HPDE6-E6E7 (cell line): ENCODE measurements at regions not wholly inside any gene's neighbourhood (a gene's known extent, or its start where the extent isn't known, plus 50 kb on each side); places are given as distances from the start of the nearest gene placed in this dataset.
"Not testable (repeated sequence)": the region's sequence is repeated elsewhere in the genome, so short reads cannot be mapped to it uniquely, and the experiment has no call there.

Experiments
- DNase-seq: peaks from one replicate; pipeline ENCODE4 v3.0.0; 2011; ENCODE audit warnings: missing footprints; ENCODE audit errors: extremely low spot score

DNA sequence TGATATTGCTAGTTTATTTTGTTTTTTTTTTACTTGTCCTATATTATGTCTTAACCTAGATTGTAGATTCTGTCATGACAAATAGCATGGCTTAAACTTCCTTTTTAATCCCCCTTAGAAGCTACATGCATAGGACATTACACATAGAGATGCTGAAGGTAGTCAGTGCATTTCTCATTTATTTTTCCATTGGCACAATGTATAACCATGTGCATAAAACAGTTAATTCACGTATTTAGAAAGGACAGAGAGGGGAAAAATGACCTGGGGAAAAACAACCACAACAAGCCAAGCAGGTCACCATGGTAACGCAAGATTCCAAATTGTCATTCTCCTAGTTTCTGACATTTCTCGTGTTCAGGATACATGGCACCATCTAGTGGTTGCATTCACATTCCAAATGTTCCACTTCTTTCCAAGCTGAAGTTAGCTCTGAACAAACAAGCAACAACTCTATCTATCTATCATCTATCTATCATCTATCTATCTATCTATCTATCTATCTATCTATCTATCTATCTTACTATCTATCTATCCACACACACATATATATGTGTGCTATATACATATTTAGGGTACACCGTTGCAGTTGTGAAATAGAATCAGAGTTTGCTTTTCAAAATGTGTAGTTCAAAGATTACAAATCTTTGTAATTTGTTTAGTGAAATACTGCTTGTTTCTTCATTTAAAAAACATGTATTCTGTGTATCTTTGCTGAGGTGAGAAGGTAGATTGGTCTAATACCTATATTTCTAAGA is 487.2 kb upstream of the ST8SIA4 start:
- DNase-seq, result peak; percentile 10

DNA sequence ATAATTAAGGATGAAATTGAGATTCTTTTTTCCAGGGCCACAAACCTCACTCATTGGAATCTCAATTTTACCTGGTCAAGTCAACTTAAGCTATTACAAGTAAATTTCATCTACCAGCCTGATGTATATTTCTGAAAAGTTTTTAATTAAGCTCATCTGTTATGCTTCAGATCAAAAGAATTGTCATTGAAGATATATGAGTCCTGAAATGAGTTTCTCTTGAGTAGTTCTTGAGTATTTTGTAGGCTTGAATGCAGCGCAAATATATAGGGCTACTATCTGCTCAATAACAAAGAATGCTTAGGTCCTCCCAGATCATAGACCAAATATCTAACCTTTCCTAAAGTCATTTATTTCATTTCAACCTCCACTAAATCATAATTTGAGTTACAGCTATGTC is 482.2 kb upstream of the ST8SIA4 start:
- no peak for DNase-seq

DNA sequence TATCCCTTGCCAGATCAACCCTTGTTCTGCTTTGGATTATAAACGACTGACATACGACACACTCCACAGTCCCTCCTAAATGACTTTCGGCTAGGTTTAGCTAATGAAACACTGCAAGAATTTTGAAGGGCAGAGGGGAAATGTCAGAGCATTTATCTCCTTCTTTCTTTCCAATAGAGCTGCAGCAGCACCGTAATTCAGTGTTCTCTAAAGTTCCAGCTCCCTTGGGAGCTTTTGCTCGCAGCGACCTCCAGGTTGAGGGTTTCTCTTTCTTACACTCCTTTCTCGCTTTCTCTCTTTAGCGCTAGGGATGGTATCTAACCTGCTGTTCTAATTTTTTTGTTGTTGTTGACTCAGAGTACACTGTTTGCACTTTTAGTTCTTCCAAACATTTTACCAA is 467.1 kb upstream of the ST8SIA4 start:
- DNase-seq, result no peak

DNA sequence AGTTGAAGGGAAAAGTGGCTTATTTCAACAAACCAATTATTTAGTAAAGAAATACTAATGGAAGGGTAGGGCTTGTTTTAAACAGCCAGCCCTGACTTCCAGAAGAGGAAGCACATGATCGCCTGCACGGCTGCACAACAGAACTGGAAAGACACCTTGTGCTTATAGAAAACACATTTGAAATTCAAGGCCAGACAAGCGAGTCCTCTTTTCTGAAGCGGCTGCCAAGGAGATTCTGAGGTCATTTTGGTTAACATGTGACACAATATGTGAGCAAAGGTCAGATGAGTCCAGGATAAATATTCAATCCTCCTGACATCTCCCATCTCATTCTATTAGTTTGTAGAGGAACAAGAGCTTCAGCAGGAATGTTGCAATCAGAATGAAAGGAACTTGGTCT is 461.4 kb upstream of the ST8SIA4 start:
- DNase-seq, result no peak

DNA sequence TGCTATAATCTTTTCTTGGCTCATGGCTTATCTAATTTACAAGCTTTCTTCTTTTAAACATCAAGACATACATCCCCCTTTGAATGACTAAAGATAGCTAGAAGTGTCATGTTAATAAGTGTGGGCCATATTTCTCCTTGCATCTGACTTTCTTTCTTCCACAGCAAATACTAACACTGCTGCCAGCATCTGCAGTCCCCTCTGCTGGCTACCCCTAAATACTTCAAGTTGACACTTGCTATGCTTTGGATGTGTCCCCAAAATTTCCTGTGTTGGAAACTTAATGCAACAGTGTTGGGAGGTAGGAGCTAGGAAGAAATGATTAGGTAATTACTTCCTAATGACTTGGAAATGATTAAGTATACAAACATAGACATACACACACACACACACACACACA is 459.0 kb upstream of the ST8SIA4 start:
- no peak for DNase-seq

DNA sequence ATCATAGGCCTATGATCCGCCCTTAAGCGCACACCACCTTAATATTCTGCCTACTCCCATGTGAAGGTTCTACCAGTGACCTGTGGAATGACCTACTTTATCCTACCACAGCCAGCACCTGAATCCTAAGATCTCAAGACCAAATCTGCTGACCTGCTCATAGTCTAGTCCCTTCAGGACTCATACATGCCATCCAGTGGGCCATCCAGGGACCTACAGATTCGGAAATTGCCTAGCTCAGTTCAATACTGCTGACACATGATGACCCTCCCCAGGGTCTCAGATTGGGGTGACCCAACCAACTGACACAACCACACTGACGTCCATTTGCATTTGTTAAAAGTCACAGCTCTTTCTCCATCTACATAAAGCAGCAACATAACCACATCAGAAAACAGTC is 443.8 kb upstream of the ST8SIA4 start:
- DNase-seq, result no peak

DNA sequence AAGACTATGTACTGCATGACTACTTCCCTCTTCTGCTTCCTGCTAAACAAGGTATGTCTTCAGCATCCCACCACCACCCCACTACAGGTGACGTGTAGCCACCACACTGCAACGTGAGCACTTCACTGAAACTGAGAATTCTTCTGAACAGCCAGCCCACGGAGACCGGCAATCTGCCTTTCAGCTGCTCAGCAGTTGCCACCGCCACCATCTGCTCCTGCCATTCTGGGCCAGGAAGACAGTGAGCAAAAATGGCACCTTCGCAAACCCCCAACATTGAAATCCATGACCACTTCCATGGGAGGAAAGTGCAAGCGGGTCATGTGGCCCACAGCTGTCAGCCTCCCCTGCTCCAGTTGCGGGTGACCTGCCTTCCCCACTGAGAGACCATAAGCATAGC is 443.4 kb upstream of the ST8SIA4 start:
- DNase-seq, result no peak

DNA sequence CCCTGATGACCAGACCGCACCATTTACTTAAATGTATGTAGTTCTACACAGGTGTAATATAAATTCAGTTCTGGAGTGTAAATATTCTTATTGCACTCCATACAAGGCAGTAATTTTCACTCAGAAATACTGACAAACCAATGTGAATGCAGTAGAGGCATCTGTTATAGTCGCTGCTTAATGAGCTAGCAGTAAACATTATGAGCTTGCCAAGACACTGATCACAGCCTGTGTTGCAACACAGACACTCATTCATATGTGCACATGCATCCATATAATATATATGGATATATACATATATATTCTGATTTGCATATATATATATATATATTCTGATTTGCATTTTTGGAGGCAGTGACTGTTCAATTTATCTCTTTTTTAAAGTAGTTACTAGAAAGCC is 435.1 kb upstream of the ST8SIA4 start:
- no peak for DNase-seq

DNA sequence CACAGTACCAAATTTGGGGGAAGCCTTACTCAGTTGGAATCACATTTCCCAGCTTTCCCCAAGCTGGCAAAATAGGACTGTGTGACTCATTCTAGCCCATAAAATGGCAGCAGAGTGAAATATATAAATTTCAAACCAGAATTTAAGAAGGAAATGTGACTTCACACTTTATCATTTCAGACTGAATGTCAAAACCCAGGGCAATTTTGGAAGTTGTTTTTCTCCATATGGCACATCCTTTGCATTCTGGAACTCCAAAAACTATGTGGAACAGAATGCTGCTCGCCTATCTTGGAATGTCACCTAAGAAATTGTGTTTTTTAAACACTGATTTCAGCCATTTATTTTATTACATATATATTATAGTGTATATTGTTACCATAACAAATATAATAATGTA is 424.7 kb upstream of the ST8SIA4 start:
- DNase-seq, result no peak

DNA sequence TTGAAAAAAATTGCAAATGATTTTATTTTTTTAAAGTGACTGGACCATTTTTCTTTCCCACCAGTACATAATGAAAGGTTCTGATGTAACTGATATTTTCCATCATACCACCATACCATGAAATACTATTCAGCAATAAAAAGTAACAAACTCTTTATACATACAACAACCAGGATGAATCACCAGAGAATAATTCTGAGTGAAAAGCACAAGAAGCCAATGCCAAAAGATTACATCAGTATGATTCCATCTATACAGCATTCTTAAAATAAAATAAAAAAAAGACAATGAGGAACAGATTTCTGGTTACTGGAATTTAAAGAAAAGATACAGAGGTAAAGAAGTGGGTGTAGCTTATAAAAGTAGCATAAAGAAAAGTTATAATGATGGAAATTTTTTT is 423.7 kb upstream of the ST8SIA4 start:
- DNase-seq, result no peak

DNA sequence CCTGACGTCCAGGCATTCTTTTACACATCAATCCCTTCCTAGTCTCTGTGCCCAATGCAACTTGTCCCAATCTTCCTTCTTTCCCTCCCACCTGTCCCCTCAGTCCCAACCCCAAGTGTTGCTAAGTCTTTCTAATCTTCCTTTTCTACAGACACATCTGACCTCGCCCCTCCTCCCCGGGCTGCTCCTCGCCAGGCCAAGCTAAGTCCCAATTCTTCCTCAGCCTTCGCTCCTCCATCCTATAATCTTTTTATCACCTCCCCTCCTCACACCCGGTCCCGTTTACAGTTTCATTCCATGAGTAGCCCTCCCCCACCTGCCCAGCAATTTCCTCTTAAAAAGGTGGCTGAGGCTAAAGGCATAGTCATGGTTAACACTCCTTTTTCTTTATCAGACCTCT is 413.3 kb upstream of the ST8SIA4 start:
- not testable (repeated sequence) for DNase-seq

DNA sequence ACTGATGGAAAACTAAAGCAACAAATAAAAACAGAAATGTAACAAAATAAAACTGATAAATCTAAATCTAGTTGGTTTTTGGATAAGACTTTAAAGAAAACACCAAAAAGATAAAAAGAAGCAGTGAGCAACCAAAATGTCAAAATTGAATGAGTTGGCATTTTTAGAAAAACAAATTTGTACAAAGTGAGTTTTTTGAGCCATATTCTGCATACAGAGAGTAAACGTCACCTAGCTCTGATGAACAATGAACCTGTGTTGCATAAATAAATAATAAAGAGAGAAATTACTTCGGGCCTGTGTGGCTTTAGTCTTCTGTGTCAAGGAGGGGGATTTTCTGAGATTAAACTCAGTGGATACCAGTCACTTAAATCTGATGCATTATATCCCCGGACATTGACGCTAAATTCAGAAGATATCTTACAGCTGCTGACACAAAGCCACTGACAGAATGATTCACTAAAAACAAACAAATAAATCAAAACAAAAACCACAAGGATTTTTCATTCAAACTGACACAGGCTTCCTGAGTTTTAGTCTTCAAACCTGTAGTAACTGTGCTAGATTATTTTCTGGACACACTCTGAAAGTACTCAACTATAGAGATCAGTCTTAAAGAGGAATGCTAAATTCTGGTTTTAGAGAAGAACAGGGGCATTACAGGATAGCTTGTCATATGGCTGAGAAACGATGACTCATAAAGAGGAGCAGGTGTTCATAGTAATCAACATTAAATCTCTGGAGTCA is 403.5 kb upstream of the ST8SIA4 start:
- no peak for DNase-seq

DNA sequence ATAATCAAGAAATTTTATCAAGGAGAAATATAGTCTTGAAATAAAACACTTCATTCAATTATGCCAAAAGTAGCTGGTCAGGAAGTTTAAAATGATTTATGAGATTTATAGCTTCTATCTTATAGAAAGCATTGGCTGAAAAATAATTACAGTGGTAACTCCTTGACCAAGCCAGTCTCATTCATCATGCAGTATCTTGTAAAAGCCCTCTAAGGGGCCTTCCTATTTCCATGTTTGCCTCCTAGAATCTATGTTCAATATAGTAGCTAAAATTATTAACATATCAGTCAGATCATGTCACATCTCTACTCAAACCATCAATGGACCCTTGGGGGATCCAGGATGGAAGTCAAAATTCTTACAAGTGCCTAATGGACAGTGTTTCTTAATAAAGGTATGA is 393.4 kb upstream of the ST8SIA4 start:
- no peak for DNase-seq

DNA sequence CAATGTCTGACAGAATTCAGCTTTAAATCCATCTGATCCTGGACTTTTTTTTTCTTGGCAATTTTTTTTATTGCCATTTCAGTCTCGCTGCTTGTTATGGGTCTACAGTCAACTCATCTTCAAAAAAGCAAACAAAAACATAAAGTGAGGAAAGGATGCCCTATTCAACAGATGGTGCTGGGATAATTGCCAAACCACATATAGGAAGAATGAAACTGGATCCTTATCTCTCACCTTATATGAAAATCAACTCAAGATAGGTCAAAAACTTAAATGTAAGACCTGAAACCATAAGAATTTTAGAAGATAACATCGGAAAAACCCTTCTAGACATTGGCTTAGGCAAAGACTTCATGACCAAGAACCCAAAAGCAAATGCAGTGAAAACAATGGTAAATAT is 389.1 kb upstream of the ST8SIA4 start:
- DNase-seq, result no peak

DNA sequence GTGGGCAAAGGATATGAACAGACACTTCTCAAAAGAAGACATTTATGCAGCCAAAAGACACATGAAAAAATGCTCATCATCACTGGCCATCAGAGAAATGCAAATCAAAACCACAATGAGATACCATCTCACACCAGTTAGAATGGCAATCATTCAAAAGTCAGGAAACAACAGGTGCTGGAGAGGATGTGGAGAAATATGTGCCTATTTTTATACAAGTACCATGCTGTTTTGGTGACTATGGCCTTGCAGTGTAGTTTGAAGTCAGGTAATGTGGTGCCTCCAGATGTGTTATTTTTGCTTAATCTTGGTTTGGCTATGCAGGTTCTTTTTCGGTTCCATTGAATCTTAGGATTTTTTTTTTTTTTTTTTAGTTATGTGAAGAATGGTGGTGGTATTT is 387.7 kb upstream of the ST8SIA4 start:
- not testable (repeated sequence) for DNase-seq

DNA sequence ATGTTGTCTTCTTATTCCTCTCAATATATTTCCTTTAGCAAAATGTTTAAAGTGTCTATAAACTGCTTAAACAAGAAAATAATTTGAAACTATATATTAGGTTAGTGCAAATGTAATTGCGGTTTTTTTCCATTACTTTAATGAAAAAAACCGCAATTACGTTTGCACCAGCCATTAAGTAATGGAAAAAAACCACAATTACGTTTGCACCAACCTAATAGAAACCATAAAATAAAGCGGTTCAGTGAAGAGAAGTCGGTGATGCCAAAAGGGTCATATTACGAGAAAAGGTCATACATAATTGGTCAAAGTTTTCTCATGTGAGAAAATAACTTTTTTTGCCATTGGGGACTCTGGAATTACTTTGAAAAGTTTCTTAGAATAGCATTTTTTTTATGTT is 385.6 kb upstream of the ST8SIA4 start:
- no peak for DNase-seq

DNA sequence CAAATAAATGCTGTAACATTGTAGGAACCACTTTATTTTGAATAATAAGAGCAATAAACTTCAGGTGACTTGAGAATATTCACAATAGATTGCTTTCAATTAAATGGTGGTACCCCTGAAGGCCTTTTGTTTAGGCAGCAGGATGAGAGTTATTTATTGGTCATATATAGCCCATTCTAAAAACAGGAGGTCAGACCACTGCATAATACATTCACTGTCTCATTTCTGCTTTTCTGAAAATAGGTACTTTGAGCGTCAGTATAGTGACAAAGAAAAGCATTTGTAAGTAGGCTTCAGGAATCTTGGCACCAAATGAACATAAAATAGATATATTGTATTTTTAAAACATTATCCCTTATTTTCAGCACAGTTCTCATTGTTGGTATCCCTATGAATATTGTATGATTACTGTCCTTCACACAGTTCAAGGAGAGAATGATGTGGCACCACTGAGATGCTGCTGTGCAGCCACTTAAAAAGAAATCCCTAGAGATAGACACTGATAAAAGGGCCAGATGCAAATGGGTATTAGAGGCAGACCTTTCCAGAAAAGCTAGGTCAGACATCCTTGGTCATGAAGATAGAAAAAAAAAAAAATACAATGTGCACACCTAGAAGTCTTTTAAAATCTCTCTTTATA is 381.8 kb upstream of the ST8SIA4 start:
- no peak for DNase-seq

DNA sequence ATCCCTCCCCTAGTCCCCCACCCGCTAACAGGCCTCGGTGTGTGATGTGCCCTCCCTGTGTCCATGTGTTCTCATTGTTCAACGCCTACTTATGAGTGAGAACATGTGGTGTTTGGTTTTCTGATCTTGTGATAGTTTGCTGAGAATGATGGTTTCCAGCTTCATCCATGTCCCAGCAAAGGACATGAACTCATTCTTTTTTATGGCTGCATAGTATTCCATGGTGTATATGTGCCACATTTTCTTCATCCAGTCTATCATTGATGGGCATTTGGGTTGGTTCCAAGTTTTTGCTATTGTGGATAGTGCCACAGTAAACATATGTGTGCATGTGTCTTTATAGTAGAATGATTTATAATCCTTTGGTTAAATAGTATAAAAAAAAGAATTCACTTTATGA is 380.9 kb upstream of the ST8SIA4 start:
- DNase-seq, result not testable (repeated sequence)

DNA sequence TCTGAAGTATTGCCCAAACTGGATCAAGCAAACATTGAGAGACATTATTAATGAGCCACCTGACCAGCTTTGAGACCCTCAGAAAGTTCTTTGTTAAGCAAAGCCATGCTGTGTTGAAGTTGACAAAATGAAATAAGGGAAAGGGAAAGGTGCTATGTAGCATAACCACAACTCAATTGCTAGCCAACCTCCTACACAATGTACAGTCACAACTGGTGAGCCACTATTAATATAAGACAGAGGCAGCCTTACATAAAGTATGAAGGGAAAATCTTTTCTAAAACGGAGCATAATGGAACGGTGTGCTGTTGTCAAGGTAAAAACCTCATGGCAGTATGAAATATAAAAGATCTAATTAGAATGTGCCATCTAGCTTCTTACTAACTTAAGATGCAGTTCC is 375.8 kb upstream of the ST8SIA4 start:
- DNase-seq, result no peak

DNA sequence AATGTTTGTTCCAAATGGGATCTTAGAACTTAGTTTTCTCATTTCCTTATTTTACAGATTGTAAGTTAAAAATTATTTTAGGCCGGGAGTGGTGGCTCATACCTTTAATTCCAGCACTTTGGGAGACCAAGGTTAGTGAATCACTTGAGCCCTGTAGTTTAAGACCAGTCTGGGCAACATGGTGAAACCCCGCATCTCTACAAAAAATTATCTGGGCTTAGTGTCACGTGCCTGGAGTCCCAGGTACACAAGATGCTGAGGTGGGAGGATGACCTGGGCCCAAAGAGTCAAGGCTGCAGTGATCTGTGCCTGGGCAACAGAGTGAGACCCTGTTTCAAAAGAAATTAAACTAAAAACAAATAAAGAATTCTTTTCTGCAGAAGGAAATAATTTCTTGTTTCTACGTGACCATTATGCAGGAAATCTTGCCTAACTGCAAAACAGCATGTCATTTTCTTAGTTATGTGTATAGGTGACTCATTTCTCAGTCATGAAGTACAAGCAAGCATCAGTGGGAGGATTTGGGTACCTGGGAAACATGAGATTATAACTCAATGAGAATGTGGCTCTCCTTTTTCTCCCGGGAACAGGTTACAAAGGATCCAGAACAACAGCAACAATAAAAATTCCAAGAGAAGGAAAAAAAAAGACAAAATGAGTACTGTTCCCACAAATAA is 375.1 kb upstream of the ST8SIA4 start:
- peak; percentile 46 for DNase-seq

DNA sequence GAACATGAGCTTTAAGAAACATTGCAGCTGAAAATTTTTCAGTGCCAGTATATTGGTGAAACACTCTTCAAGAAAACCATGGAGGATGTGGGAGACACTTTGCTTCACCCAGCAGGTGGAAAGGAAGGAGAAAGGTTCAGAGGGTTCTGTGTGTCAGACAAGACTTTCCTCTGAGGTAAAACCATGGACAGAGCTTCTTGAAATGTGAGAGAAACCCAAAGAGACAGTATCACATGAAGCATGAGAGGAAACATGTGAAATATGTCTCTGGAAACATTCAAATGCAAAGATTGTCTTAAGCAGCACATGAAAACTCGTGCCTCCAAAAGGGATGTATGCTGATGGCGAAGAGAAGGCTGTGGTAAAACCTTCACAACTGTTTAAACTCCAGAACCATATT is 368.9 kb upstream of the ST8SIA4 start:
- no peak for DNase-seq

DNA sequence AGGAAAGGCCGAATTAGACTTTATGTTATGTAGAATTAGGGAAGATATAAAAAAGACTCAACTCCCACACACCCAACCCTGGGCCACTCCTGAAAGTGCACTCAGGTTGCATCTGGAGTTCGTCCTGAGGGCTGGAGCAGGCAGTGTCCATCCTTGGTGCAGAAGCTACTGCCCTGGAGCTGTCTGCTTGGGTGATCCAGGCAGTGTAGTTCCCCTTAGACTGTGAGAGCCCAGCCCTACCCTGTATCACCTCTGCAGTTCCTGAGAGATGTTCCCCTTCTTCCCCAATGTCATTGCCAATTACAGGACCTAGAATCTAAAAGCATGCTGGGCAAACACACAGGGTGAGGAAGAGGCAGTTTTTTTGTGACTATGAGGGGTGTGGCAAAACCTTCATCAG is 368.3 kb upstream of the ST8SIA4 start:
- no peak for DNase-seq
